H1 (cell line): ENCODE measurements at regions not wholly inside any gene's neighbourhood (a gene's known extent, or its start where the extent isn't known, plus 50 kb on each side); places are given as distances from the start of the nearest gene placed in this dataset.

ENCODE experiments used
- CTCF ChIA-PET: fragments of 300-600 bp; sonication (Branson Sonifier 250); formaldehyde crosslinking; loops from one replicate; lab custom pipeline; 2021; ENCODE audit not compliant: partially characterized antibody; lab: Charles Lee
- POLR2A ChIA-PET: fragments of 300-600 bp; sonication (Branson Sonifier 250); formaldehyde crosslinking; loops from one replicate; lab custom pipeline; 2021; ENCODE audit warnings: inconsistent platforms; ENCODE audit not compliant: partially characterized antibody; lab: Charles Lee
- DNase-seq, 2 experiments: peaks; one replicate each; pipeline versions ENCODE4 v3.0.0 to v3.0.0-alpha.2; 2010 to 2022; ENCODE audit warnings: low spot score in 2 of 2, low read depth in 1 of 2, mixed read lengths in 1 of 2
- FAIRE-seq: peaks from 2 replicates; lab custom pipeline; 2011; peaks lifted over from hg19 to GRCh38; lab: Jason Lieb, UNC
- H2AFZ ChIP-seq: 2 replicates; pipeline ENCODE4 v1.8.1; 2012; ENCODE audit warnings: low read length, inconsistent platforms
- H2AK5ac ChIP-seq: 2 replicates; pipeline ENCODE4 v1.6.1; 2013; ENCODE audit warnings: low read depth, low read length
- H2BK120ac ChIP-seq: replicated peaks from 2 replicates; pipeline ENCODE3; 2013; ENCODE audit warnings: low read depth, low read length, inconsistent platforms
- H2BK12ac ChIP-seq: 2 replicates; pipeline ENCODE4 v1.6.1; 2013; ENCODE audit warnings: low read depth, low read length
- H2BK15ac ChIP-seq: 2 replicates; pipeline ENCODE4 v1.6.1; 2013; ENCODE audit warnings: low read length
- H2BK20ac ChIP-seq: 2 replicates; pipeline ENCODE4 v1.6.1; 2013; ENCODE audit warnings: low read length
- H2BK5ac ChIP-seq: 2 replicates; pipeline ENCODE4 v1.6.1; 2013; ENCODE audit warnings: low read depth, low read length
- H3K14ac ChIP-seq: 2 replicates; pipeline ENCODE4 v1.6.1; 2013; ENCODE audit warnings: inconsistent platforms; ENCODE audit not compliant: insufficient read length
- H3K18ac ChIP-seq: 2 replicates; pipeline ENCODE4 v1.6.1; 2013; ENCODE audit warnings: low read length; ENCODE audit errors: extremely low read depth
- H3K23ac ChIP-seq: 2 replicates; pipeline ENCODE4 v1.6.1; 2013; ENCODE audit warnings: inconsistent platforms; ENCODE audit not compliant: insufficient read length
- H3K23me2 ChIP-seq: 2 replicates; pipeline ENCODE4 v1.6.1; 2013; ENCODE audit warnings: low read depth, low read length
- H3K27ac ChIP-seq: 2 replicates; pipeline ENCODE4 v1.6.1; 2011; ENCODE audit warnings: low read depth, low read length, inconsistent platforms
- H3K27me3 ChIP-seq, 4 experiments: replicated peaks in 1 of 4; 1 replicate in 1 of 4; 2 replicates in 3 of 4; pipeline versions ENCODE4 v1.6.1 to v1.8.1; 2011 to 2013; ENCODE audit warnings: low read length in 3 of 4, mild to moderate bottlenecking in 3 of 4, inconsistent platforms in 2 of 4, mixed read lengths in 2 of 4, moderate library complexity in 1 of 4; ENCODE audit not compliant: control insufficient read depth in 3 of 4, insufficient read depth in 3 of 4; ENCODE audit errors: extremely low read depth in 1 of 4
- H3K36me3 ChIP-seq, 4 experiments: 2 replicates each; pipeline versions ENCODE4 v1.6.1 to v1.8.1; 2011 to 2013; ENCODE audit warnings: mild to moderate bottlenecking in 4 of 4, low read length in 3 of 4, moderate library complexity in 2 of 4, control low read depth in 1 of 4, inconsistent platforms in 1 of 4; ENCODE audit not compliant: insufficient read depth in 4 of 4, control insufficient read depth in 2 of 4
- H3K4ac ChIP-seq: replicated peaks from 2 replicates; pipeline ENCODE3; 2013; ENCODE audit warnings: low read length, low read depth, mixed read lengths, inconsistent platforms; ENCODE audit not compliant: insufficient read length
- H3K4me1 ChIP-seq, 4 experiments: replicated peaks in 1 of 4; 1 replicate in 1 of 4; 2 replicates in 3 of 4; pipeline versions ENCODE4 v1.6.1 to v1.8.1; 2011 to 2013; ENCODE audit warnings: low read length in 3 of 4, inconsistent platforms in 2 of 4, mixed read lengths in 1 of 4; ENCODE audit not compliant: insufficient read depth in 4 of 4, control insufficient read depth in 3 of 4
- H3K4me2 ChIP-seq, 2 experiments: 2 replicates each; pipeline versions ENCODE4 v1.6.1 to v1.8.1; 2011 to 2013; ENCODE audit warnings: low read depth in 2 of 2, low read length in 2 of 2, control low read depth in 1 of 2, inconsistent platforms in 1 of 2, mild to moderate bottlenecking in 1 of 2; ENCODE audit not compliant: insufficient read depth in 1 of 2
- H3K4me3 ChIP-seq, 4 experiments: fragments of 200-600, 300-600 bp in 1 of 4; sonication (generic), shearing (Covaris generic), sonication (Bioruptor Twin) in 1 of 4; 2 replicates each; pipeline versions ENCODE4 v1.5.1 to v1.8.1; 2011 to 2016; ENCODE audit warnings: low read length in 4 of 4, low read depth in 3 of 4, control low read depth in 2 of 4, inconsistent platforms in 2 of 4, mild to moderate bottlenecking in 2 of 4, mixed read lengths in 1 of 4, moderate library complexity in 1 of 4; ENCODE audit not compliant: insufficient read depth in 2 of 4; ENCODE audit errors: extremely low read depth in 1 of 4
- H3K56ac ChIP-seq: replicated peaks from 2 replicates; pipeline ENCODE3; 2013; ENCODE audit warnings: low read depth, mild to moderate bottlenecking, mixed read lengths, low read length, inconsistent platforms; ENCODE audit not compliant: insufficient read length
- H3K79me1 ChIP-seq: 2 replicates; pipeline ENCODE4 v1.6.1; 2013; ENCODE audit warnings: low read depth, low read length, control low read depth
- H3K79me2 ChIP-seq, 2 experiments: 2 replicates each; pipeline versions ENCODE4 v1.6.1 to v1.8.1; 2012 to 2013; ENCODE audit warnings: low read length in 2 of 2, mild to moderate bottlenecking in 2 of 2, inconsistent platforms in 1 of 2; ENCODE audit not compliant: insufficient read depth in 2 of 2, control insufficient read depth in 1 of 2
- H3K9ac ChIP-seq, 4 experiments: replicated peaks in 1 of 4; 1 replicate in 1 of 4; 2 replicates in 3 of 4; pipeline versions ENCODE4 v1.6.1 to v1.8.1; 2011 to 2013; ENCODE audit warnings: low read depth in 3 of 4, low read length in 3 of 4, control low read depth in 2 of 4, mild to moderate bottlenecking in 2 of 4, moderate library complexity in 2 of 4, inconsistent platforms in 1 of 4; ENCODE audit errors: extremely low read depth in 1 of 4
- H3K9me3 ChIP-seq, 2 experiments: 2 replicates each; pipeline versions ENCODE4 v1.6.1 to v1.8.1; 2012 to 2013; ENCODE audit warnings: mild to moderate bottlenecking in 2 of 2, moderate library complexity in 2 of 2, control low read depth in 1 of 2, inconsistent platforms in 1 of 2, low read depth in 1 of 2, low read length in 1 of 2, mixed read lengths in 1 of 2; ENCODE audit not compliant: insufficient read depth in 2 of 2
- H4K20me1 ChIP-seq, 2 experiments: replicated peaks in 1 of 2; 2 replicates each; pipeline versions ENCODE3 to v1.8.1; 2011 to 2013; ENCODE audit warnings: inconsistent platforms in 2 of 2, low read length in 2 of 2, mild to moderate bottlenecking in 1 of 2; ENCODE audit not compliant: insufficient read depth in 2 of 2, control insufficient read depth in 1 of 2
- H4K5ac ChIP-seq: 2 replicates; pipeline ENCODE4 v1.6.1; 2013; ENCODE audit warnings: low read length, low read depth, mixed read lengths, inconsistent platforms; ENCODE audit not compliant: insufficient read length
- H4K8ac ChIP-seq: 2 replicates; pipeline ENCODE4 v1.8.0; 2013; ENCODE audit warnings: mild to moderate bottlenecking, moderate library complexity, low read length, inconsistent platforms; ENCODE audit not compliant: insufficient read depth; ENCODE audit errors: extremely low read depth
- H4K91ac ChIP-seq: replicated peaks from 2 replicates; pipeline ENCODE3; 2013; ENCODE audit warnings: low read length, mixed read lengths, inconsistent platforms; ENCODE audit not compliant: insufficient read length
- RAD21 ChIP-seq, 2 experiments: IDR thresholded peaks in 1 of 2; conservative IDR thresholded peaks in 1 of 2; 2 replicates each; pipeline ENCODE4 v1.6.1; 2011; ENCODE audit warnings: low read depth in 2 of 2, low read length in 2 of 2, improper control_type of control experiment in 1 of 2, inconsistent platforms in 1 of 2, mild to moderate bottlenecking in 1 of 2, moderate library complexity in 1 of 2
- SUZ12 ChIP-seq: fragments of 200-600 bp; sonication (generic); IDR thresholded peaks from 2 replicates; pipeline ENCODE4 v1.6.1; 2012; ENCODE audit warnings: mild to moderate bottlenecking, inconsistent platforms, low read length, moderate library complexity, mixed read lengths
- WGBS, 2 experiments: shearing (Covaris generic) in 1 of 2; methylation state at CpG; one replicate each; pipeline versions ENCODE4 v1.1.6 to v1.1.7; 2013 to 2015; ENCODE audit warnings: low lambda C conversion rate in 2 of 2, mixed read lengths in 2 of 2, inconsistent platforms in 1 of 2, low coverage in 1 of 2, missing lambda C conversion rate in 1 of 2; ENCODE audit not compliant: insufficient replicate concordance in 2 of 2, insufficient coverage in 1 of 2, insufficient read length in 1 of 2; ENCODE audit errors: extremely low coverage in 1 of 2, missing lambda C conversion rate in 1 of 2; 5-methylcytosine and 5-hydroxymethylcytosine counted together
- TF ChIP-seq, protein P1 (sequence below), 3 experiments: IDR thresholded peaks; 1 replicate in 2 of 3; 2 replicates in 1 of 3; pipeline versions ENCODE4 v1.5.1 to v1.6.1; 2011; ENCODE audit warnings: low read length in 3 of 3, mild to moderate bottlenecking in 3 of 3, inconsistent platforms in 2 of 3, low read depth in 1 of 3, moderate library complexity in 1 of 3; ENCODE audit not compliant: insufficient read depth in 1 of 3; ENCODE audit errors: control extremely low read depth in 1 of 3

DNA sequence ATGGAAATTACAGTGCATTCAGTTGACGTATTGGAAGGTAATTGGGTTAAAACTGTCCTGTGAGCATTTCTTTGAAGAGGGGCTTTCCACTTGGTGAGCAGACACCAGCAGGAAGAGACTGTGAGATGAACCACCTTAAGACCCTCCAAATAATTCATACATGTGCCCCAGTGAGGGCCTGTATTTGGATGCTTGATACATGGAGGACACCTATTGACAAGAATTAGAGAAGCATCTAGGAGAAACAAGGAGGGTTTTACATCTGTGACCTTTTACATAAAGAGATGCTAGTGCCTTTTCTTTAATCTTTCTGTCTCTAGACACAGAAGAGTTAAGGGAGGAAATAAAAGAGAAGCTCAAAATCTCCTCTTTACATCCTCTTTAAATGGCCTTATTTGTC lies 1115.3 kb upstream of the IGFBP7 start:
- no peaks in the 10 kb centered on the region for H3K79me2 ChIP-seq

More for the DNA sequence above, 1115.3 kb upstream of the IGFBP7 start:
- POLR2A ChIA-PET, result interaction anchor here (0.6 kb wide), 1 partner anchor 56 kb away, joined by 3 read pairs; no protein-coding TSS in a partner anchor
- H3K4me2 ChIP-seq, result no peak overlapping the region
- WGBS, 2 experiments, result 93% methylated on average over 1 of the region's 1 CpG; no CpG with 5 or more reads in 1 of the 2 experiments
- no peak overlapping the region for H2BK5ac ChIP-seq
- no peak overlapping the region for H3K4ac ChIP-seq
- no peaks in the 10 kb centered on the region for H3K36me3 ChIP-seq
- H2BK12ac ChIP-seq, result no peak overlapping the region
- no peak overlapping the region for H2BK120ac ChIP-seq
- H2AK5ac ChIP-seq, result no peak overlapping the region
- H3K18ac ChIP-seq, result no peak overlapping the region
- H2BK20ac ChIP-seq, result no peak overlapping the region
- H3K27me3 ChIP-seq, result no peaks in the 10 kb centered on the region
- no peaks in the 10 kb centered on the region for H3K4me1 ChIP-seq
- TF ChIP-seq, protein P1, sequence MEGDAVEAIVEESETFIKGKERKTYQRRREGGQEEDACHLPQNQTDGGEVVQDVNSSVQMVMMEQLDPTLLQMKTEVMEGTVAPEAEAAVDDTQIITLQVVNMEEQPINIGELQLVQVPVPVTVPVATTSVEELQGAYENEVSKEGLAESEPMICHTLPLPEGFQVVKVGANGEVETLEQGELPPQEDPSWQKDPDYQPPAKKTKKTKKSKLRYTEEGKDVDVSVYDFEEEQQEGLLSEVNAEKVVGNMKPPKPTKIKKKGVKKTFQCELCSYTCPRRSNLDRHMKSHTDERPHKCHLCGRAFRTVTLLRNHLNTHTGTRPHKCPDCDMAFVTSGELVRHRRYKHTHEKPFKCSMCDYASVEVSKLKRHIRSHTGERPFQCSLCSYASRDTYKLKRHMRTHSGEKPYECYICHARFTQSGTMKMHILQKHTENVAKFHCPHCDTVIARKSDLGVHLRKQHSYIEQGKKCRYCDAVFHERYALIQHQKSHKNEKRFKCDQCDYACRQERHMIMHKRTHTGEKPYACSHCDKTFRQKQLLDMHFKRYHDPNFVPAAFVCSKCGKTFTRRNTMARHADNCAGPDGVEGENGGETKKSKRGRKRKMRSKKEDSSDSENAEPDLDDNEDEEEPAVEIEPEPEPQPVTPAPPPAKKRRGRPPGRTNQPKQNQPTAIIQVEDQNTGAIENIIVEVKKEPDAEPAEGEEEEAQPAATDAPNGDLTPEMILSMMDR (IDR thresholded peaks at IDR 0.05; ENCODE audit: control extremely low read depth in 1 of 3, insufficient read depth in 1 of 3, low read depth in 1 of 3, low read length in 3 of 3), result peak in 2 of 3 experiments; percentile 17 to 35; a peak in 2 of 4 replicates
- TF ChIP-seq SUZ12 (no peak), RAD21 (IDR thresholded peaks at IDR 0.05 in 1 of 2, conservative IDR thresholded peaks at IDR 0.05 in 1 of 2; ENCODE audit: low read depth in 2 of 2, low read length in 2 of 2) (peak; percentile 71 to 77)
- no peak overlapping the region for H3K23ac ChIP-seq
- no peak overlapping the region for H4K8ac ChIP-seq
- H3K14ac ChIP-seq, result no peak overlapping the region
- FAIRE-seq (no peak), DNase-seq (no peak)
- H3K27ac ChIP-seq, result no peak overlapping the region
- H3K23me2 ChIP-seq, result no peaks in the 10 kb centered on the region
- H4K91ac ChIP-seq, result no peak overlapping the region
- CTCF ChIA-PET, result interaction anchor here (0.7 to 1.3 kb wide), 6 partner anchors 11 to 1025 kb away, joined by 3 read pairs; no protein-coding TSS in a partner anchor
- no peak overlapping the region for H3K56ac ChIP-seq
- no peaks in the 10 kb centered on the region for H4K20me1 ChIP-seq
- H2BK15ac ChIP-seq, result no peak overlapping the region
- no peak overlapping the region for H3K9ac ChIP-seq
- H4K5ac ChIP-seq, result no peak overlapping the region
- H3K9me3 ChIP-seq, result no peaks in the 10 kb centered on the region
- no peaks in the 10 kb centered on the region for H3K79me1 ChIP-seq
- H2AFZ ChIP-seq, result 0 out of 2 replicates have a peak overlapping the region, but pooled peaks have one; percentile 51
- H3K4me3 ChIP-seq, result no peak overlapping the region
